Left lung (tissue), 4 donors: ENCODE measurements at regions not wholly inside any gene's neighbourhood (a gene's known extent, or its start where the extent isn't known, plus 50 kb on each side); places are given as distances from the start of the nearest gene placed in this dataset.

Experiments
- ATAC-seq: fragments of 200-7000 bp; cut with Tn5 transposase; one replicate; pipeline ENCODE4 v1.9.1; 2020; ENCODE audit warnings: moderate library complexity
- DNase-seq, 4 donors: peaks; one replicate each; pipeline ENCODE4 v3.0.0-alpha.2; 2013 to 2020
- H3K27ac ChIP-seq, 2 donors: fragments of 200-600 bp; sonication (generic) in 1 of 2; one replicate each; pipeline versions ENCODE4 v1.5.0 to v1.8.0; 2020 to 2021
- H3K27me3 ChIP-seq, 2 donors: fragments of 200-600 bp; sonication (generic) in 1 of 2; one replicate each; pipeline versions ENCODE4 v1.5.0 to v1.8.0; 2020 to 2021
- H3K36me3 ChIP-seq, 2 donors: fragments of 200-600 bp; sonication (generic) in 1 of 2; one replicate each; pipeline versions ENCODE4 v1.5.0 to v1.8.0; 2020 to 2021
- H3K4me1 ChIP-seq, 2 donors: fragments of 200-600 bp; one replicate each; pipeline ENCODE4 v1.8.0; 2021
- H3K4me3 ChIP-seq, 2 donors: fragments of 200-600 bp; sonication (generic) in 1 of 2; one replicate each; pipeline versions ENCODE4 v1.5.0 to v1.8.0; 2020 to 2021; ENCODE audit warnings: mild to moderate bottlenecking in 1 of 2
- H3K9me3 ChIP-seq, 2 donors: fragments of 200-600 bp; sonication (generic) in 1 of 2; one replicate each; pipeline versions ENCODE4 v1.5.0 to v1.8.0; 2020 to 2021
- intact Hi-C, 2 donors: fragments of 100-400 bp; cut with DNase I; formaldehyde crosslinking; loops; one replicate each; pipeline versions ENCODE4 v1.11.2 to v1.14.2; 2022
- TF ChIP-seq, protein P1 (sequence below), 2 donors: fragments of 200-600 bp; sonication (generic) in 1 of 2; IDR thresholded peaks; one replicate each; pipeline versions ENCODE4 v1.5.0 to v1.8.0; 2021; ENCODE audit warnings: antibody characterized with exemption in 2 of 2
- donor health status: DM: no; HTN: yes; CAD: no.
- donor health status: DM: no; HTN: no; CAD: no.

DNA sequence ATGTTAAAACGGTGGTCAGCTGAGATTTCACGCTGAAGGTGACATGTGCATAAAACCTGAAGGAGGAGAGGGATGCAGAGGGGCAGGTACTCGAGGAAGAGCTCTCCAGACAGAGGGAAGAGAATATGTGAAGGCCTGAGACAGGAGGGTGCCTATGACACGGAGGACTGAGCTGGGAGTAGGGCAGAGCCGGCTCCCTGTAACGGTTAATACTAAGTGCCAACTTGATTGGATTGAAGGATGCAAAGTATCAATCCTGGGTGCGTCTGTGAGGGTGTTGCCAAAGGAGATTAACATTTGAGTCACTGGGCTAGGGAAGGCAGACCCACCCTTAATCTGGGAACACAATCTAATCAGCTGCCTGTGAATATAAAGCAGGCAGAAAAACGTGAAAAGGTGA, 136.2 kb upstream of the SYT6 start:
- Histone ChIP-seq H3K27me3 (no peaks in the 10 kb centered on the region), H3K4me3 (no peak overlapping the region), H3K36me3 (no peaks in the 10 kb centered on the region), H3K4me1 (no peaks in the 10 kb centered on the region), H3K9me3 (no peaks in the 10 kb centered on the region), H3K27ac (no peak overlapping the region)
- TF ChIP-seq, protein P1, sequence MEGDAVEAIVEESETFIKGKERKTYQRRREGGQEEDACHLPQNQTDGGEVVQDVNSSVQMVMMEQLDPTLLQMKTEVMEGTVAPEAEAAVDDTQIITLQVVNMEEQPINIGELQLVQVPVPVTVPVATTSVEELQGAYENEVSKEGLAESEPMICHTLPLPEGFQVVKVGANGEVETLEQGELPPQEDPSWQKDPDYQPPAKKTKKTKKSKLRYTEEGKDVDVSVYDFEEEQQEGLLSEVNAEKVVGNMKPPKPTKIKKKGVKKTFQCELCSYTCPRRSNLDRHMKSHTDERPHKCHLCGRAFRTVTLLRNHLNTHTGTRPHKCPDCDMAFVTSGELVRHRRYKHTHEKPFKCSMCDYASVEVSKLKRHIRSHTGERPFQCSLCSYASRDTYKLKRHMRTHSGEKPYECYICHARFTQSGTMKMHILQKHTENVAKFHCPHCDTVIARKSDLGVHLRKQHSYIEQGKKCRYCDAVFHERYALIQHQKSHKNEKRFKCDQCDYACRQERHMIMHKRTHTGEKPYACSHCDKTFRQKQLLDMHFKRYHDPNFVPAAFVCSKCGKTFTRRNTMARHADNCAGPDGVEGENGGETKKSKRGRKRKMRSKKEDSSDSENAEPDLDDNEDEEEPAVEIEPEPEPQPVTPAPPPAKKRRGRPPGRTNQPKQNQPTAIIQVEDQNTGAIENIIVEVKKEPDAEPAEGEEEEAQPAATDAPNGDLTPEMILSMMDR (IDR thresholded peaks at IDR 0.05): no peak
- DNase-seq: no peak
- intact Hi-C loops: no loop called here
- ATAC-seq: no peak

DNA sequence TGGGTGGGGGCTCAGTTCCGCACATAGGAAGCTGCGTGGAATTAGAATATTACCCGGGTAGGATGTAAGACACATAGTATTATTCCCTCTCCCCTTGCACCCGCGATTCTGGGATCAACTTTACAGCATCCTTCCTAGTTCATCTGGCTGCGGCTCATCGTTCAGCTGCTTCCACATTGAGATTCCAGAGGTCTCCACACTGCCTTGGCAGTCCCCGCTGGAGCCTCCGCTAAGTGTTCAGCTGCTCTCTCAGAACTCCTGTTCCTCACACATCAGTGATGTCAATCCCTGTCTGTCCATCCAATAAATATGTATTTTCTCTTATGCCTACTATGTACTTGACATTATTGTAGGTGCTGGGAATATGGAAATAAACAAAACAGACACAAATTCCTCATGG, 135.6 kb upstream of the SYT6 start:
- Histone ChIP-seq H3K27me3 (no peaks in the 10 kb centered on the region), H3K27ac (no peak overlapping the region), H3K36me3 (no peaks in the 10 kb centered on the region), H3K9me3 (no peaks in the 10 kb centered on the region), H3K4me1 (no peaks in the 10 kb centered on the region), H3K4me3 (no peak overlapping the region)
- ATAC-seq: no peak
- TF ChIP-seq, protein P1 (IDR thresholded peaks at IDR 0.05): no peak
- DNase-seq: no peak
- intact Hi-C loops: no loop called here

- intact Hi-C loops: no loop called here
- H3K36me3 ChIP-seq: no peaks in the 10 kb centered on the region
- no peaks in the 10 kb centered on the region for H3K9me3 ChIP-seq
- DNase-seq: no peak
- TF ChIP-seq, protein P1 (IDR thresholded peaks at IDR 0.05): no peak
- H3K27ac ChIP-seq: no peak overlapping the region
- no peak overlapping the region for H3K4me3 ChIP-seq
- no peaks in the 10 kb centered on the region for H3K4me1 ChIP-seq
- no peak for ATAC-seq
- no peaks in the 10 kb centered on the region for H3K27me3 ChIP-seq
Measured at GRCh38 chr1:114286960-114287359, 133.3 kb upstream of the SYT6 start.

- intact Hi-C loops: no loop called here
- TF ChIP-seq, protein P1 (IDR thresholded peaks at IDR 0.05): no peak
Measured at GRCh38 chr1:114286179-114286578, 132.5 kb upstream of the SYT6 start.

DNA sequence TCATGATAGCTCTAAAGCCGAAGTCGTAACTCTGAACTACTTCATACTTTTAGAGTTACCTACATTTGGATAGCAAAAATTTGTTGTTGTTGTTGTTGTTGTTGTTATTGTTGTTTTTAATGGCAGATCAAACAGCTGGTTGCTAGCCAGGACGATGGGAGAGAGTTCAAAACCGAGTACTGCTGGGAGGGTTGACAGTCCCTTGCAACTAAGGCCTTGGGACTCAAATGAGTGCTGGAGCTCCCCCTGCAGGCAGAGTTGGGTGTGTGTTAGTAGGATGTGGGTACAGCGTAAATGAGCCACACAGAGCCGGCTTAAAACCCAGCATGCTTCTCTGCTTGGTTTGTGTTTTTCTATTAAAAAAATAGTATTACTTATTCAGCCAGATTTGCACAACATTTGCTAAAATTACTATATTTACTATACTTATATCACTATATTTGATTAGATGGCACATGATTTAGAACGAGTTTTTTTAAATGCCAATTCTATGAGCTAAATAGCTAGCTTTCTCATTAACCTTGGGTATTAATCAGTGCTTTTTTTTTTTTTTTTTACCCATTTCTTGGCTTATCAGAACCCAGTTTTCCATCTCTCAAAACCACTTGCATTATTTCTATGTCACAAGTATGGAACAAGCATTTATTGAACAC, 129.2 kb upstream of the SYT6 start:
- intact Hi-C loops: loop anchor here in 1 of 2 donors (5.0 kb wide), 1 partner anchor 306 kb away; the partner anchor contains the start of gene OLFML3
- Histone ChIP-seq H3K36me3 (no peaks in the 10 kb centered on the region), H3K27ac (no peak overlapping the region), H3K27me3 (no peaks in the 10 kb centered on the region), H3K9me3 (no peaks in the 10 kb centered on the region), H3K4me3 (no peak overlapping the region), H3K4me1 (no peaks in the 10 kb centered on the region)
- DNase-seq (peak; percentile 79 to 91 (median 88)), ATAC-seq (peak; percentile 100)
- TF ChIP-seq, protein P1 (IDR thresholded peaks at IDR 0.05): peak; percentile 83 to 90

More at GRCh38 chr1:114286179-114286578, 132.5 kb upstream of the SYT6 start:
- Histone ChIP-seq H3K27ac (no peak overlapping the region), H3K36me3 (no peaks in the 10 kb centered on the region), H3K9me3 (no peaks in the 10 kb centered on the region), H3K4me1 (no peaks in the 10 kb centered on the region), H3K27me3 (no peaks in the 10 kb centered on the region), H3K4me3 (no peak overlapping the region)
- no peak for DNase-seq
- ATAC-seq: no peak
